ENCODE measurements at regions not wholly inside any gene's neighbourhood (a gene's known extent, or its start where the extent isn't known, plus 50 kb on each side); places are given as distances from the start of the nearest gene placed in this dataset.
"Not testable (repeated sequence)": the region's sequence is repeated elsewhere in the genome, so short reads cannot be mapped to it uniquely, and the experiment has no call there.

- no peak for DNase-seq
Observed at GRCh38 chr11:21625982-21626381, 566.9 kb upstream of the ANO5 start.

GRCh38 chr11:21628641-21629040 lies 564.2 kb upstream of the ANO5 start:
- no peak for DNase-seq

- no peak for DNase-seq
Observed at GRCh38 chr11:21630934-21631478, 561.9 kb upstream of the ANO5 start.

GRCh38 chr11:21631991-21632390 lies 560.9 kb upstream of the ANO5 start:
- peak; percentile 85 to 94 for DNase-seq

GRCh38 chr11:21634491-21634890 lies 558.4 kb upstream of the ANO5 start:
- DNase-seq: no peak

GRCh38 chr11:21634956-21635355 lies 557.9 kb upstream of the ANO5 start:
- DNase-seq: no peak

GRCh38 chr11:21635394-21636145 lies 557.3 kb upstream of the ANO5 start:
- no peak for DNase-seq

GRCh38 chr11:21636561-21636960 lies 556.3 kb upstream of the ANO5 start:
- DNase-seq: no peak

GRCh38 chr11:21640491-21640890 lies 552.4 kb upstream of the ANO5 start:
- DNase-seq: no peak

- DNase-seq: no peak
Observed at GRCh38 chr11:21641869-21642268, 551.0 kb upstream of the ANO5 start.

- peak; percentile 70 to 93 for DNase-seq
Observed at GRCh38 chr11:21646351-21646750, 546.5 kb upstream of the ANO5 start.

GRCh38 chr11:21650961-21651360 lies 541.9 kb upstream of the ANO5 start:
- no peak for DNase-seq

GRCh38 chr11:21653951-21654421 lies 538.9 kb upstream of the ANO5 start:
- DNase-seq: peak; percentile 61 to 88

- DNase-seq: no peak
Observed at GRCh38 chr11:21656065-21656464, 536.8 kb upstream of the ANO5 start.

- DNase-seq: no peak
Observed at GRCh38 chr11:21658654-21659193, 534.2 kb upstream of the ANO5 start.

GRCh38 chr11:21659377-21659776 lies 533.5 kb upstream of the ANO5 start:
- not testable (repeated sequence) for DNase-seq

GRCh38 chr11:21659961-21660360 lies 532.9 kb upstream of the ANO5 start:
- no peak for DNase-seq

GRCh38 chr11:21675049-21675616 lies 517.8 kb upstream of the ANO5 start:
- no peak for DNase-seq

- no peak for DNase-seq
Observed at GRCh38 chr11:21687643-21688042, 505.2 kb upstream of the ANO5 start.

- no peak for DNase-seq
Observed at GRCh38 chr11:21704539-21704938, 488.3 kb upstream of the ANO5 start.

- no peak for DNase-seq
Observed at GRCh38 chr11:21707116-21707739, 485.7 kb upstream of the ANO5 start.

- peak in 1 of 2 experiments; percentile 37 for DNase-seq
Observed at GRCh38 chr11:21710809-21711208, 482.1 kb upstream of the ANO5 start.

- no peak for DNase-seq
Observed at GRCh38 chr11:21711341-21711740, 481.5 kb upstream of the ANO5 start.

GRCh38 chr11:21723678-21724077 lies 469.2 kb upstream of the ANO5 start:
- no peak for DNase-seq
